ENCODE measurements at regions not wholly inside any gene's neighbourhood (a gene's known extent, or its start where the extent isn't known, plus 50 kb on each side); places are given as distances from the start of the nearest gene placed in this dataset.
"Not testable (repeated sequence)": the region's sequence is repeated elsewhere in the genome, so short reads cannot be mapped to it uniquely, and the experiment has no call there.

- no peak for TF ChIP-seq REST (IDR thresholded peaks at IDR 0.05; ENCODE audit: insufficient replicate concordance, low read depth)
- no peak for TF ChIP-seq SPI1 (IDR thresholded peaks at IDR 0.05; ENCODE audit: borderline replicate concordance, low read depth)
- TF ChIP-seq CTCF (IDR thresholded peaks at IDR 0.05; ENCODE audit: insufficient read depth, low read length), result no peak
- no peak for TF ChIP-seq POLR2AphosphoS5 (IDR thresholded peaks at IDR 0.05; ENCODE audit: low read depth)
- no peak for TF ChIP-seq GABPA (IDR thresholded peaks at IDR 0.05; ENCODE audit: low read depth)
- H3K27ac ChIP-seq (replicated peaks), result no peak overlapping the region
These were observed 226.5 kb upstream of the AKR1E2 start for GRCh38 chr10:4599471-4599870.

DNA sequence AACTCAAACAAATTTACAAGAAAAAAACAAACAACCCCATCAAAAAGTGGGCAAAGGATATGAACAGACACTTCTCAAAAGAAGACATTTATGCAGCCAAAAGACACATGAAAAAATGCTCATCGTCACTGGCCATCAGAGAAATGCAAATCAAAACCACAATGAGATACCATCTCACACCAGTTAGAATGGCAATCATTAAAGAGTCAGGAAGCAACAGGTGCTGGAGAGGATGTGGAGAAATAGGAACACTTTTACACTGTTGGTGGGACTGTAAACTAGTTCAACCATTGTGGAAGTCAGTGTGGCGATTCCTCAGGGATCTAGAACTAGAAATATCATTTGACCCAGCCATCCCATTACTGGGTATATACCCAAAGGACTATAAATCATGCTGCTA lies 228.1 kb upstream of the AKR1E2 start:
- not testable (repeated sequence) for H3K4me3 ChIP-seq (replicated peaks; ENCODE audit: insufficient read depth, low read length); DNase-seq (ENCODE audit: low read depth in 1 of 2, low spot score in 1 of 2); H3K27ac ChIP-seq (replicated peaks); H3K27me3 ChIP-seq (ENCODE audit: insufficient read depth, poor library complexity, severe bottlenecking)

More at GRCh38 chr10:4599471-4599870, 226.5 kb upstream of the AKR1E2 start:
- H3K4me3 ChIP-seq (replicated peaks; ENCODE audit: insufficient read depth, low read length), result no peak overlapping the region
- DNase-seq (ENCODE audit: low read depth in 1 of 2, low spot score in 1 of 2), result no peak
- no peaks in the 10 kb centered on the region for H3K27me3 ChIP-seq (ENCODE audit: insufficient read depth, poor library complexity, severe bottlenecking)

DNA sequence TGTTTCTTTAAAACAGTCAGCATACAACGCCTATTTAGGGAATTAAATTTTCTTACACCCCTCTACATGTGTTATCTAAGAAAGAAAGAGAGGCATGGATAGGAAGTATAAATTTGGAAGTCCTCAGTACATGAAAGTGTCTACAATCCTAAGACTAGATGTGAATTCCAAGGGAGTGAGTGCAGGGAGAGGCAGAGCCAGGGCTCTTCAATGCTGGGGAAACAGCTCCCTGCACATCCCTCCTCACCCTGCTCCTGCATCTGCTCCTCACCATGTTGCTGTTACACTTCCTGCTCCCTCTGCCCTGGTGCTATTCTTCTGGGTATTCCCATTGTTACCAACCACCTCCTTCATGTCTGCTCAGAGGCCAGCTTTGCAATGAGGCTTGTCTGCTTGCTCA lies 229.1 kb upstream of the AKR1E2 start:
- TF ChIP-seq REST (IDR thresholded peaks at IDR 0.05; ENCODE audit: insufficient replicate concordance, low read depth) (no peak), GABPA (IDR thresholded peaks at IDR 0.05; ENCODE audit: low read depth) (no peak), POLR2AphosphoS5 (IDR thresholded peaks at IDR 0.05; ENCODE audit: low read depth) (no peak)
- DNase-seq (ENCODE audit: low read depth in 1 of 2, low spot score in 1 of 2), result no peak
- Histone ChIP-seq H3K27ac (replicated peaks) (no peak overlapping the region), H3K27me3 (ENCODE audit: insufficient read depth, poor library complexity, severe bottlenecking) (no peaks in the 10 kb centered on the region), H3K4me3 (replicated peaks; ENCODE audit: insufficient read depth, low read length) (no peak overlapping the region)

DNA sequence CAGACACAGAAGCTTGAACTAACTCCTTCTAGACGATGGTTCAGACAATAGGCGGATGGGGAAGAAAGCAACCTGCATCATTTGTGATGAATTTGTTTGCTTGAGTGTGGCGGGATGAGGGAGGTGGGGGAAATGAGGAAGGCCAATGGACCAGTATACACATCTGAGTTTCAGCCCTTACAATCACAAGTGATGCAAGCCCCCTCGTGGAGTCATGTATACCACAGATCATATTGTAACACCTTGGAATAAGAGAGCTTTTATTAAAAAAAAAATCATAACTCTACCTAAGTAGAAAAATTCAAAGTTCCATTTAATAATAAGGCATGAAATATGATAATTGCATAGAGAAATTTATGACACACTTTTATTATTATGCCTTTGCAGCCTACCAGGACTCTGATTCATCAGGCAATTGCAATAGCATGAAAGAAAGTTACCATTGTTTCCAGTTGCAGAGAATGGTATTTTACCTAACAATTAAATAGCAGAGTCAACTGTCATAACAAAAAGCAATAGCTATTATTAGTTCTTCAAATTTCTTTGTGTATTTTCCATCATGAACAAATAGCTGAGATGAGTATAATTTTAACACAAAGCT lies 230.2 kb upstream of the AKR1E2 start:
- no peak for DNase-seq (ENCODE audit: low read depth in 1 of 2, low spot score in 1 of 2)
- H3K4me3 ChIP-seq (replicated peaks; ENCODE audit: insufficient read depth, low read length), result no peak overlapping the region

More for the DNA sequence above, 230.2 kb upstream of the AKR1E2 start:
- Histone ChIP-seq H3K27me3 (ENCODE audit: insufficient read depth, poor library complexity, severe bottlenecking) (no peaks in the 10 kb centered on the region), H3K27ac (replicated peaks) (no peak overlapping the region)
- no peak for TF ChIP-seq GABPA (IDR thresholded peaks at IDR 0.05; ENCODE audit: low read depth)
- TF ChIP-seq POLR2AphosphoS5 (IDR thresholded peaks at IDR 0.05; ENCODE audit: low read depth), result no peak
- no peak for TF ChIP-seq CTCF (IDR thresholded peaks at IDR 0.05; ENCODE audit: insufficient read depth, low read length)
- no peak for TF ChIP-seq REST (IDR thresholded peaks at IDR 0.05; ENCODE audit: insufficient replicate concordance, low read depth)
- TF ChIP-seq SPI1 (IDR thresholded peaks at IDR 0.05; ENCODE audit: borderline replicate concordance, low read depth), result no peak
